ENCODE measurements at regions not wholly inside any gene's neighbourhood (a gene's known extent, or its start where the extent isn't known, plus 50 kb on each side); places are given as distances from the start of the nearest gene placed in this dataset.

DNA sequence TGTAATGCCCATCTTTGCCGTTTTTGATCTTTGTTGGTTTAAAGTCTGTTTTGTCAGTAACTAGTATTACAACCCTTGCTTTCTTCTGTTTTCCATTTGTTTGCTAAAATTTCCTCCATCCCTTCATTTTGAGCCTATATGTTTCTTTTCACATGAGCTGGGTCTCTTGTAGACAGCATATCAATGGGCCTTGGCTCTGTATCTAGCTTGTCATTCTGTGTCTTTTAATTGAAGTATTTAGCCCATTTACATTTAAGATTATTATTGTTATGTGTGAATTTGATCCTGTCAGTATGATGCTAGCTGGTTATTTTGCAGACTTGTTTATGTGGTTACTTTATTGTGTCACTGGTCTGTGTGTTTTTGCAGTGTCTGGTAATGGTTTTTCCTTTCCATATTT lies 913.2 kb downstream of the TRHDE start:
- H3K4me1 ChIP-seq: no peaks in the 10 kb centered on the region
- H3K27ac ChIP-seq: no peak overlapping the region
- TF ChIP-seq, protein P1, sequence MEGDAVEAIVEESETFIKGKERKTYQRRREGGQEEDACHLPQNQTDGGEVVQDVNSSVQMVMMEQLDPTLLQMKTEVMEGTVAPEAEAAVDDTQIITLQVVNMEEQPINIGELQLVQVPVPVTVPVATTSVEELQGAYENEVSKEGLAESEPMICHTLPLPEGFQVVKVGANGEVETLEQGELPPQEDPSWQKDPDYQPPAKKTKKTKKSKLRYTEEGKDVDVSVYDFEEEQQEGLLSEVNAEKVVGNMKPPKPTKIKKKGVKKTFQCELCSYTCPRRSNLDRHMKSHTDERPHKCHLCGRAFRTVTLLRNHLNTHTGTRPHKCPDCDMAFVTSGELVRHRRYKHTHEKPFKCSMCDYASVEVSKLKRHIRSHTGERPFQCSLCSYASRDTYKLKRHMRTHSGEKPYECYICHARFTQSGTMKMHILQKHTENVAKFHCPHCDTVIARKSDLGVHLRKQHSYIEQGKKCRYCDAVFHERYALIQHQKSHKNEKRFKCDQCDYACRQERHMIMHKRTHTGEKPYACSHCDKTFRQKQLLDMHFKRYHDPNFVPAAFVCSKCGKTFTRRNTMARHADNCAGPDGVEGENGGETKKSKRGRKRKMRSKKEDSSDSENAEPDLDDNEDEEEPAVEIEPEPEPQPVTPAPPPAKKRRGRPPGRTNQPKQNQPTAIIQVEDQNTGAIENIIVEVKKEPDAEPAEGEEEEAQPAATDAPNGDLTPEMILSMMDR (IDR thresholded peaks at IDR 0.05): no peak
- TF ChIP-seq POLR2A (IDR thresholded peaks at IDR 0.05) (no peak), EP300 (IDR thresholded peaks at IDR 0.05) (no peak), POLR2AphosphoS5 (IDR thresholded peaks at IDR 0.05) (no peak)
- no peaks in the 10 kb centered on the region for H3K36me3 ChIP-seq
- no peak overlapping the region for H3K4me3 ChIP-seq
- no peak for DNase-seq (ENCODE audit: low spot score in 2 of 2)
- peaks cover 15% of the 10 kb centered on the region for H3K9me3 ChIP-seq
- 77% methylated on average over 1 of the region's 1 CpG for WGBS
- H3K27me3 ChIP-seq: no peaks in the 10 kb centered on the region

DNA sequence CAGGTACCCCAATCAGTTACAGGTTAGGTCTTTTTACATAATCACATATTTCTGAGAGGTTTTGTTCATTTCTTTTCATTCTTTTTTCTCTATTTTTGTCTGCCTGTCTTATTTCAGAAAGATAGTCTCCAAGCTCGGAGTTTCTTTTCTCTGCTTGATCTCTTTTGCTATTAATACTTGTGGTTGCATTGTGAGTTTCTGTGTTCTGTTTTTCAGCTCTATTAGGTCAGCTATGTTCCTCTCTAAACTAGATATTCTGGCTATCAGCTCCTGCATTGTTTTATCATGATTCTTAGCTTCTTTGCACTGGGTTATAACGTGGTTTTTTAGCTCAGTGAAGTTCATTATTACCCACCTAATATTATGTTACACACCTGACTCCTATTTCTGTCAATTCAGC lies 914.1 kb downstream of the TRHDE start:
- TF ChIP-seq, protein P1 (IDR thresholded peaks at IDR 0.05): no peak
- TF ChIP-seq POLR2AphosphoS5 (IDR thresholded peaks at IDR 0.05): no peak
- TF ChIP-seq POLR2A (IDR thresholded peaks at IDR 0.05): no peak
- TF ChIP-seq EP300 (IDR thresholded peaks at IDR 0.05): no peak
- DNase-seq (ENCODE audit: low spot score in 2 of 2): no peak
- peaks cover 15% of the 10 kb centered on the region for H3K9me3 ChIP-seq
- H3K27me3 ChIP-seq: no peaks in the 10 kb centered on the region
- no peaks in the 10 kb centered on the region for H3K4me1 ChIP-seq
- H3K4me3 ChIP-seq: no peak overlapping the region
- 68% methylated on average over 2 of the region's 2 CpGs for WGBS
- no peaks in the 10 kb centered on the region for H3K36me3 ChIP-seq
- H3K27ac ChIP-seq: no peak overlapping the region

DNA sequence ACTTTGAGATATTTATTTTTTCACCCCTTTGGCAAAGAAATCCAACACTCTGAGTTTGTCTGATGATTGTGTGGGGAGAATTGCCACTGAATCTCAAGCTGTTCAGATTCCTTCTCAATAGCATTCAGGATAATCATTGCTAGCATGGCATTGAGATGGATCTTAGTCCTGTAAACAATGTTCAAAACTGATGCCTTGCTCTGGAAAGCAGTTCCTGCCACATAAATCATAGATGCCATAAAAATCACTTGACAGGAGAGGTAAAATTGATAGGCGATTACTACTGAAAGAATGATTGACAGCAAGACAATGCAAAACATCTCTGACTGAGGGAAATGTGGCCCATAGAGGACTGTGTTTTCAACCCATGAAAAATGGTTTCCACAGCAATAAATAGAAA lies 915.6 kb downstream of the TRHDE start:
- Histone ChIP-seq H3K9me3 (peaks cover 15% of the 10 kb centered on the region), H3K27ac (no peak overlapping the region), H3K27me3 (no peaks in the 10 kb centered on the region), H3K4me1 (no peaks in the 10 kb centered on the region), H3K36me3 (no peaks in the 10 kb centered on the region), H3K4me3 (no peak overlapping the region)
- 60% methylated on average over 1 of the region's 1 CpG for WGBS
- no peak for TF ChIP-seq POLR2A (IDR thresholded peaks at IDR 0.05)
- TF ChIP-seq, protein P1 (IDR thresholded peaks at IDR 0.05): no peak
- no peak for TF ChIP-seq EP300 (IDR thresholded peaks at IDR 0.05)
- TF ChIP-seq POLR2AphosphoS5 (IDR thresholded peaks at IDR 0.05): no peak
- no peak for DNase-seq (ENCODE audit: low spot score in 2 of 2)

DNA sequence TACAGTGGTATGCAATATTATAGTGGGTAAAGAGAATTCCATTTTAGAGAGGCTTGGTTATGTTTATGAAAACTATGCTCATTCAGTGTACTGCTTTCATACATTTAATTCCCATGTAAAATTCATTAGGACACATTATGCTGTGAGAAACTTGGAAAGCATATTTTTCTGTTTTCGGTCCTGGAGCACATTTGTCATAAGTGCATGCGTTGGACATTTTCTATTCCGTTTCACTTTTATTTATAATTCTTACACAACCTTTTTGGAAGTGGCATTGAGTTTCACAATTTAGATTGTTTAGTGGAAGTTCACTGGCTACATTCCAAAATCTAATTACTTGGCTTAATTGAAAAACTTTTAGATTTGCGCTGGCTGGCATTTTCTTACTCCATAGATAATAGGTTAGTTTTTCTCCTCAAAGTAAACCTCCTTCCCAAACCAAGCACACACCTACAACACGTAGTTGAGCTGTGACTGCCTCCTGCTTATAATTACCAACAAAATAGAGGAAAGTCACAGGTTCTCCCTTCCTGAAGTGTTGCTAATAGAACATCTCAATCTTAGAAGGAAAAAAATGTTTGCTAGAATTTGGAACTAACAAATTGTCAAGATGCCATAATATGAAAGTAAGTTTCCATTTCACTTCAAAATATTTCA lies 938.5 kb downstream of the TRHDE start:
- whole genome bisulfite sequencing: 65% methylated on average over 5 of the region's 5 CpGs
- Histone ChIP-seq H3K4me1 (no peaks in the 10 kb centered on the region), H3K9me3 (peaks cover 5% of the 10 kb centered on the region), H3K4me3 (no peak overlapping the region), H3K36me3 (no peaks in the 10 kb centered on the region), H3K27me3 (no peaks in the 10 kb centered on the region), H3K27ac (no peak overlapping the region)
- no peak for DNase-seq (ENCODE audit: low spot score in 2 of 2)
- TF ChIP-seq EP300 (IDR thresholded peaks at IDR 0.05) (no peak), POLR2A (IDR thresholded peaks at IDR 0.05) (no peak), POLR2AphosphoS5 (IDR thresholded peaks at IDR 0.05) (no peak)
- TF ChIP-seq, protein P1 (IDR thresholded peaks at IDR 0.05): no peak

DNA sequence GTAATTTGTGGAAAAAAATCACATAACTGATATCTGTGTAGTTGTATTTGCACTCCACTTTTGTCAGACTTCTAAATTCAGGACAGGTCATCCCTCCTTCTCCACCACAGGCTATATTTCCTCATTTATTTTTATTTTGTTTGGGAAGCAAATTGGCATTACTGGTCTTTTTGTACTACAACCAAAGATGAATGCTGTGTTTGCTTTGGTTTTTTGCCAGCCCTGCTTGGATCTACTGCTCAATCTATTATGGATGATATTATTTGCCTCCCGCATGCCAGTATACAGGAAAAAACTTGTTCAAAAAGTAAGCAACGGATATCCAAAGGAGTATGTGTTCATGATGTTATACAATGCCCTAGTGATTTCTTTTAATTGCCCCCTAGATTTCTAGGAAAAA lies 948.8 kb downstream of the TRHDE start:
- TF ChIP-seq POLR2A (IDR thresholded peaks at IDR 0.05) (no peak), POLR2AphosphoS5 (IDR thresholded peaks at IDR 0.05) (no peak), EP300 (IDR thresholded peaks at IDR 0.05) (no peak)
- TF ChIP-seq, protein P1 (IDR thresholded peaks at IDR 0.05): no peak

More for the DNA sequence above, 948.8 kb downstream of the TRHDE start:
- Histone ChIP-seq H3K36me3 (no peaks in the 10 kb centered on the region), H3K27me3 (no peaks in the 10 kb centered on the region), H3K9me3 (peaks cover 3% of the 10 kb centered on the region), H3K27ac (no peak overlapping the region), H3K4me1 (no peaks in the 10 kb centered on the region), H3K4me3 (no peak overlapping the region)
- DNase-seq (ENCODE audit: low spot score in 2 of 2): no peak
- WGBS: 71% methylated on average over 2 of the region's 2 CpGs

Measured in suprapubic skin (tissue), 4 donors.